GM19455 (cell line): ENCODE measurements at regions not wholly inside any gene's neighbourhood (a gene's known extent, or its start where the extent isn't known, plus 50 kb on each side); places are given as distances from the start of the nearest gene placed in this dataset.

Experiments used
- ATAC-seq: cut with Tn5 transposase; IDR thresholded peaks from one replicate; pipeline ENCODE4 v1.9.1; 2021; ENCODE audit not compliant: unreplicated experiment

DNA sequence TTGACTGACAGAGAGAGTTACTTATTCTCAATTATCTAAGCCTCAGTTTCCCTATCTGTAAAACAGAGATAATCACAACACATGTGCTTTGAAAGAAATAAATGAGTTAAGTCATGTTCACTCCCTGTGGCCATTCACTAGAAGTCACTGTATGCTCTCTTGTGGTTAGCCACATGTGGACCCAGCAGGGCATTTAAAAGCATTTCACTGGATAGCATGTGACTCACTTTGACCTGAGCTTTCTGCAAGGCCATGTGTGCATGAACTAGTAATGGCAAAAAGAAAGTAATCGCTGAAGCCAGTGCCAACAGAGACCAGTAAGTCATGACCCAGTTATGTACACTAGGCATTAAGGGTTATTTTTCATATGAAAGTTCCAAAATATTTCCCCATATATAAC is 557.0 kb upstream of the IGFBP3 start:
- ATAC-seq: no peak

DNA sequence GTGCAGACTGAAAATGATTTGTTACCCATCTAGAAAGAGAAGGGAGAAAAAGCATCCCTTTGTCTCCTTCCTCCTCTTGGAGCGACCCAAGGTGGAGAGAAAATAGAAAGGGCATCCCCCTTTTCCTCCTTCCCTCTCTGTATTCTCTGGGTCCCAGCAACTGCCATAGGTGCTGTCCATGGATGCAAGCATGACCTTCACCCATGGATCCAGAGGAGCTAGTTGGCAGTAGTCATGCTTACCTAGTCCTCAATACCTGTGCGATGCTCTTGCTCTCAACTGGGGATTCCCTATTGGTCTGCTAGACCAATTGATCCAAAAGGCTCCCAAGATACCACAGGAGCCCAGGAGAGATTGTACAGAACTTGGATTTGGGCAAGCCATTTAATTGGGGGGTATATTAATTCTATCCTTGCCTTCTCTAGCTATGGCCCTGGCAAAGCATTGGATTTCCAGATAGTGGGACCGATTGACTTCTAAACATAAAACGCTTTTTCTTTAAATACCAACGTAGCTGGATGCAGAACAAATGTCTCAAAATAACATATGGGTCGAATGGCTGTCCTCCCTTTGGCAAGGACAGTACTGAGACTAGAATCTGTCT is 547.8 kb upstream of the IGFBP3 start:
- ATAC-seq: no peak

DNA sequence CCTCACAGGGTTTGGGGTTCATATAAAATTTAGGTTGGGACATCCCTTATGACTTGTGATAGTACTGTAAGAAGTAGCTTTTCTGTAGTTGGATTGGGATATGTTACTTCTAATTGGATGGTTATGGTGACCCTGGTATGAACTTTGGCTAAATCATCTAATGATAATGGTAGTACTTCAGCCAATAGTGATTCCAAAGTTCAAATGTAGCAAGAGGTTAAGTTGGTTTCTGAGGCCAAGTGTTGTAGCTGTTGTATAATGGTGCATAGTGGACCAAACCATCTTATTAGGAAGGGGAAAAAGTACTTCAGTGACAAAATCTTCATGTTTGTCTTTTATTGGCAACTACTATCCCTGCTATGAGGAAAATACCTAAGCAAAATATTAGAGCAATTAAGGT is 542.1 kb upstream of the IGFBP3 start:
- no peak for ATAC-seq

DNA sequence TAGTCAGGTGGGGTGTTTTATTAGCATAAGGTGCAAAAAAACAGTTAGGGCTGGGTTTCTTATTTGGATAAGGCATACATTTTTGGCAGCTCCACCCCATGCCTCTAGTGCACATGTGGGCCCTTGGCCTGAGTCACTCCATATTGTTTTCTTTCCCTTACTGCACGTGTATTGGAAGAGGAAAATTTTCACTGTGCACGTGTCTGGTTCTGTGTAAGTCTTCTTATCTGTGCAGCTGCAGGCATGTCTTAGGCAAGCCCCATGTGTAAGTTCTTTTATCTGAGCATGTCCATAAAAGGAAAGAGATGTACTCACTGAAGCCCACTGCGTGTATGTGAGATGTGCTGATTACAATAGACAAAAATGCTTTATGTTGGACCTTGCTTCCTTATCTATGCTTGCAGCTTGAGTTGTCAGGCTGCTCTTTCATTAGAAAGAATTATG is 540.3 kb upstream of the IGFBP3 start:
- ATAC-seq: no peak

DNA sequence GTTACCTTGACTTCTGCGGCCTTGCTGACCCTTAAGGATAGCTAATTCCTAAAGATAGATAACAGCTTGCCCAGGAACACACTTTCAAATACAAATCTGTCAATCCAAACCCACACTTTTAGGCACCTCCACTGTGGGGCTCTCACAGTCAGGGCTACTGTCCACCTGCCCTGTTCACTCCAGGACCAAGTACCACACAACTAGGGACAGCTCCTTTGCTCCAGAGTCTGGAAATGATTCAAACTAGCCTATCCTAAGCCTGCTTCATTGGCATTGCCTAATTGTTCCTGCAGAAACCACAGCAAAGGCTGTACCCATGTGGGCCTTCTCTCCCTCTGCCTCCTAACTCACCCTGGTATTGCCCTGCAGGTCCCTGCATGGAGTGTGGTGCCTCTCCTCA is 538.9 kb upstream of the IGFBP3 start:
- ATAC-seq: no peak

DNA sequence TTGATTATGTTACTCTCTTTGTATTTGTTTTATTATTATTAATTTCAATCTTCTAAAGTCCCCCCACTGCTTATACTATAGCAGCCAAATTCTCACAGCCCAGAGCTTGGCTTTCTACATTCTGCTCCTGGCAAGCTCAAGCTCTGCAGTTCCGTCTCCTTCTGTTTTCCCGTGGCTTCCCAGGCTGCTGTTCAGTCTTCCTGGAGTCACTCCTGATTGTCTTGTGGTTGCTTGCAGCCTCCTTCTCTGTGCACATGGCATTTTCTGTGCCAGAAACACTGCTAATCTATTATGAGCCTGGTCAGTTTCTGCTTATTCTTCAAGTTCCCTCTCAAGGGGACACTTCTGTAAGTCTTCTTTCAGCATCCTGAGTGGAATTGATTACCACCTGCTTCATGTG is 533.7 kb upstream of the IGFBP3 start:
- ATAC-seq: no peak

DNA sequence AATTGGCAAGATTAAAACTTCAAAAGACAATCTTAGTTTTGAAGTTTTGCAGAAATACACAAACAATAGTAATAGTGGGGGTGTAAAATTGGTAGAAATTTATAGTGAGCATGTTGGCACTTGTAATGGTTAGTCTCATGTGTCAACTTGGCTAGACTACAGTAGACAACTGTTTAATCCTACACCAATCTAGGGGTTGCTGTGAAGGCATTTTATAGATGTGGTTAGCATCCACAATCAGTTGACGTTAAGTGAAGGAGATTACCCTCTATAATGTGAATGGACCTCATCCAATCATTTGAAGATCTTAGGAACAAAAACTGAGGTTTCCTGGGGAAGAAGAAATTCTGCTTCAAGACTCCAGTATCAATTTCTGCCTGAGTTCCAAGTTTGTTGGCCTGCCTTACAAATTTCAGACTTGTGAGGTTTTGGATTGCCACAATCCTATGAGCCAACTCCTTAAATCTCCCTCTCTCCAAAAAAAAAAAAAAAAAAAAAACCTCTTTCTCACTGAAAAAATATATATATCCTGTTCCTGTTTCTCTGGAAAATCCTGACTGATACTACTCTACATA is 531.6 kb upstream of the IGFBP3 start:
- no peak for ATAC-seq

DNA sequence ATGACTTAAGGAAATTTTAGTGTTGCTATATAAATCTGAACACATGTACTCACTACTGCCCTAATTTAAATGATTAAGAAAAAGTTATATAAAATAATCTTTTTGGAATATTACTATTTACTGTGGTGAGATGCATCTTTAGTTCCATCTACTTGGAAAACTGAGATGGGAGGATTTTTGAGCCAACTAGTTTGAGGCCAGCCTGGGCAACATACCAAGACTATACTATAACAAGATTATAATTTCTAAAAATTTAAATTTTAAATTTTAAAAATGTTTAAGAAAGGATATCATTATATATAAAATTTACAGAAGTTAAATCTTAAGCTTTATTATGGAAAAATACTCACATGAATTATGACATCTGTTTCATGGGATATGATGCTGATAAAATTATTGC is 530.8 kb upstream of the IGFBP3 start:
- ATAC-seq: no peak

DNA sequence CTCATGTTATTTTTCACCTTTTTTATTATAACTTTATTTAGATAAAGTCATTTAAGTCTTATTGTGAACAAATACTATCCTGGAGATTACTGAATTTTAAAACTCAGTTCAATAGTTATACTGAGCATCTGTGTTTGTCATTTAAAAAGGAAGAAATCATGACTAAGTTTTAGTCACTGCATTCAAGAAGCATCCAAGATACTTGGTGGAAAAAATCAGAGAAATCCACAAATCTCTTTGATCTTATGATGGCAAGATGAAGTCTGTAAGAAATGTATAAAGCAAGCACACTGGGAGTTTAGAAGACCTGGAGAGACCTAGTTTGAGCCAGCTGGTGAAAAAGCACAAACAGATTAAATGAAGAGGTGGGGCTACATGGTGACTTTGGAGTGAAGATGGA is 529.8 kb upstream of the IGFBP3 start:
- ATAC-seq: no peak

DNA sequence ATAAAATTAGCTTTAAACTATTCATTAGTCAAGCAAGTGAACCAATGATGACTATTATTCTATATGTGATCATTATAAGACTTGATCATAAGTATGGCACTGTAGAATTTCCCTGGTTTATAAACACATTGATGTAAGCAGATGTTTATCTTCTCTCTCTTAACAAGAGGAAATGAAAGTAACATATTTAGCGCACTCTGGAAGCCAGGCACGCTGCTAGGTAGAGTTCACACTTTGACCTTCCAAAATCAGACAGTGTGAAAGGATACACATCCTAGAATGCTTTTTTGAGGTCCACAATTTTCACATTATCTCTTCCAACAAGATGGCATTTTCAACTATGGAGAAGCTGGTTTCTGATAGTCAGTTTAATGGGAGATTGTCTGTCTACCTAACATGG is 529.4 kb upstream of the IGFBP3 start:
- no peak for ATAC-seq

DNA sequence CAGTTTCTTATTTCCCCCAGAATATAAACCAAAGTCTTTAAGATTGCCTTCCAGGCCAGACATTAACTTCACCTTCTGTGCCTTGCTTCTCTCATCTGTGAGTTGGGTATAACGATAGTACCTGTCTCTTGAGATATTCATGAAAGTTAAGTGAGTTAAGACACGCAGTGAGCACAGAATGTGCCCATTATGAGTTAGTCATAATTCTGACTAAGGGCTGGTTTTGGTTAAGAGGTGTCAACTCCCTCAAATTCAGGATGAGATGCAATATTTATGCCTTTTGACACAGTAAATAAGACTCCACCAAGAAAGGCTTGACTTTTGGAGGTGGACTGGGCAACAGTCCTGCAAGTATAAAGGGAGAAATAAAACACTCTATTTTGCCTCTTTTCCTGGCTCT is 528.7 kb upstream of the IGFBP3 start:
- no peak for ATAC-seq

DNA sequence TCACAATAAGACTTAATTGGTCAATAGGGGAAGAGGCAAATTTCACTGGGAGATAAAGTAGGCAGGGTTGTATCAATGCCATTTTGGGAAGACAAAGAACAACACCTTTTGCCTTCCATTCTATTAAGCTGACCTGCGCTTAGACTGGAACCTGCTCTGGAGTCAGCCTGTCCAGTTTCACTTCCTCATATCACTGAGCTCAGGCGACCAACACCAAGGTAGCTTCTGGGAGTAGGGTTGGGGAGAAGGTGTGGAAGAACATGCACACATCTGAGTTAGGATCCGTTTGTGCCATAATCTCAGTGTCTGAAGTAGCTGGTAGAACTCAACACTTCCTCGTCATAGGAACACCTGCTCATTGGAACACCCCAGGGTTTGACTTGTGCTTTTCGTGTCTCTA is 527.4 kb upstream of the IGFBP3 start:
- no peak for ATAC-seq

DNA sequence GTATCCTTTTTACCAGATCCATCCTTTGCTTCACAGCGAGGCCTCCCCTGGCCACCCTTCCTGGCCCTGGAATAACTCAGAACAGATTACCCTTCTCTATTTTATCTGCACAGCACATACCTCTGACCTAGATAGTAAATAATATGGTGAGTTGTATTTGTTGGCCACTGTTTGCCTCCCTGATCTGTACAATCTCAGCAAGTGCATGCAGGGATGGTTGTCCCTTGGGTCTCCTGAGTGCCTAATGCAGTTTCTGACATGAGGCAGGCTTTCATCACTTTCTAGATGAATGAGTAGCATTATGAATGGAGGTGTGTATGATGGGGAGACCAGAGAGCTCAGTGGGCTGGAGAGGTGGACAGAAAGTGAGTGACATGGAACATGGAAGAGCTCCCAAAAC is 525.1 kb upstream of the IGFBP3 start:
- no peak for ATAC-seq

DNA sequence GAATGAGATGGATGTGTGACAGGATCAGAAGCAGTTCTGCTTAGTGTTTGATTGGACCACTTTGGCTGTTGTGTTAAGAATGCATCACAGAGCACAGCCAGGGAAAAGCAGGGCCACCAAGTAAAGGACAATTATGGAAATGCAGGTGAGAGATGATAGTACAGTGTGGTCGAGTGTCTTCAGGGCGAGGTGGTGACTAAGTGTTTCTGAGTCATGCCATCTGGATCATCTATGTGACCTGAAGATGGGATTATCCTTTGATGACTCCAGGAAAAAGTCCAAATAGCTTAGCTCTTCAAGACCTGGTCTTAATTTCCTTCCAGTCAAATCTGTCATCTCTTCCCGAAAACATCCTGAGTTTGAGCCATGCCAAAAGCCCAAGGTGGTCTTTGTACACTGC is 523.2 kb upstream of the IGFBP3 start:
- no peak for ATAC-seq

DNA sequence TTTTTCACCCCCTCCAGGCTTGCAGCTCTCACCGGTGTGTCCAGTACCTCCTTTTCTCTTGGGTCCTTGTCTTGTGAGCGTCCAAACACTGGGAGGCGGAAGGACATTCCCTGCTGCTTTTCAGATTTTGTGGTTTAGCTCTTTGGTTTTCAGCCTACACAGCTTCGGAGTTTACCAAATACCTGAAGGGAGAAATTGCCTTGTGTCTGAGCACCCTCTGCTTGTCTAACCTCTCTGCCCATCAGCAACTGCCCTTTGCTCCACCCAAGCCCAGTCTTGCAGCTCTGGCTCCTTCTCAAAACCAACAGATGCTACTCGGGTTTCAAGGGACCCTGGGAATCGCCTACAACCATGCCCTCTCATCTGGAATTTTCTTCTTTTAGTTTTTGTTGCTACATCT is 519.1 kb upstream of the IGFBP3 start:
- ATAC-seq: no peak

DNA sequence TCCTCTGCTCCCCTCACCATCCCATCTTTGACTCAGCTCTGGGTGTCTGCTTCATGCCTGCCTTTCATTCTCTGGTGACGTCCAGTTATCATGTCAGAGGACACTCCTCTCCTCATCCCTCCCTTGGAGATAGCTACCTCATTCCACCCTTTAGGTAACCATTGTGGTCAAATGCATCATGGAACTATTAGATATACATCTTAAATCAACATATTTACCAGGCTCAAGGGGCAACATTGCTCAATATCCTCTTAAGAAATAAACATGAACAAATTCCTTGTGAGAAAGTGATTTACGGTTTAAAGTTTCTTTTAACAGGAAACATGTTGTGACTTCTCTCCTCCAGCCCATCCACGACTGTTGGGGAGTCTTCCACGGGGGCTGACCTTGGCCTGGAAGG is 511.6 kb upstream of the IGFBP3 start:
- no peak for ATAC-seq

DNA sequence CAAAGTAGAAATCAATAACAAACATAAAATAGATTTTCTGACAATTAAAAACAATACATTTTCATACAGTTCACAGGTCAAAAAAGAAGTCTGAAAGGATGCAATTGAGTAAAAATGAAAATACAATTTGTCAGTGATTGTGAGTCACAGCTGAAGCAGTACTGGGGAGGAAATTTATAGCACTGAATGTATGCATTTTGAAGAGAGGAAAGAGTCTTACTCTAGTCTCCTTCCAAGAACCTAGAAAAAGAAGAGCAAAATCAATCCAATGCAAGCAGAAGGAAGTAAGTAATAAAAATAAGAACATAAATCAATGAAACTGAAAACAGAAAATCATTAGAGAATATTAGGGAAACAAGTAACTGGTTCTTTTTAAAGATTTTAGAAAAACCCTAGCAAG is 507.2 kb upstream of the IGFBP3 start:
- no peak for ATAC-seq

DNA sequence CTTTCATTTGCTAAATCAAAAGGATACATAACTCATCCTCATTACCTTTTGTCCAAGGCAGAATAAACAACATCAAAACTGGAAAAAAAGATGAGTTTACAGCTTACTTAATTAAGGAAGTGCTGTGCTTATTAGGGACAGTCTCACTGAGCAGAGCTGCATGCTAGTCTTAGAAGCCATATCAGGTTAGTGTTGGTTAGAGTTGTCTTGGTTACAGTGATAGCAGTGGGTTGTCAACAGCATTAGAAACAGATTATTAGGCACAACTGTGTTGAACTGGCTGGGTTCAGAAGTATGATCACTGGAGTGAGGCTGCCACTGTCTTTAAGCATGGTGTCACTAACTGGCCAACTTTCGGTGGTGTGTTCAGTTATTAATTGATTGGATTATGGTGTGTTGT is 503.9 kb upstream of the IGFBP3 start:
- ATAC-seq: no peak

DNA sequence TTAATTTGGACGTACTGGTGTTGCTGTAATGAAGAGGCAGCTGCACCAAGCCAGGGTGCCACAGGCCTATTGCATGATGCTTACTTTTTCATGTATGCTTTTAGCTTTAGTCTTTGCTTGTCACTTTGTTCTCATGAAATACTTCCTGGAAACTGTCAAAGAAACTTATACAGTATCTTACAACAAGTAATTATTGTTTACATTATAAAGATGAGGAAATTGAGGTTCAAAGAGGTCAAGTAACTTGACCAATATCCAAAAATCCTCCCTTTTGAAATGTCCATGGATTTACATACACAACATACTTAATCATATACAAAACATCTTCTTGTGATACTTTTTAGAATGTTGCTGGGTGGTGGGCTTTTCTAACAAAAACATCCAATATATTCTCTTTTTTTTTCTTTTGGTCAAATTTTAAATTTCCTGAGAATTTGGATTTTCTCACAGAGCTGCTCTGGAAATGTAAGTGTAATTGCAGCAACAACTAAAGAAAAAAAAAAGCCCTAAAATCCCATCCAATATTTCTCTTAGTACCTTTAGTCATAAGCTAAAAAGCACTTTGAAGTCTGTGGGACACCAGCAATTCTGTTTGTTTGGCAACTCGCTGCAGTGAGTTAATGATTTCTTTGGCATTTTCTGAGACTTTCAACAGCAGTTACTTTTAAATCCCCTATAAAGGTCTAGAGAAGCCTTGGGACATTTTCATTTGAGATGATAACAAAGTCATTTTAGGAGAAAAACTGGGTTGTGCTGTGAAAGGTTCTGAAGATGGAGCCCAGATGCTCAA is 500.6 kb upstream of the IGFBP3 start:
- ATAC-seq: no peak

DNA sequence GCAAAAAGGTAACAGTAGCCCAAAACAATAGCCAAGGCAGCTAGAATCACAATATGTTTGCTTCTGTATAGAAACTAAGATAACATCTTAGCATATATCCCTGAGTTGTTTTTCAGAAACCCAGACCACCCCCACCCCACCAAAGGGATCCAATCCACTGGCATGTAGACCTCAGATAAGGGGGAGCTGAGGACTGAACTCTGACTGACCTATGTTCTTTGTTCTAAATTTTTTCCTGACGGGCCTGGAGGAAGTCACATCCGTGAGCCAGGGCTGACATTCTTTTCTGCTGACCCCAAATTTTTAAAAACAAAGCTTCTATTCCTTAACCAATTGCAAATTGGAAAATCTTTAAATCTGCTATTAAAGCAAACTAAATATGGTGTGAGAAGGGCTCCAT is 493.9 kb upstream of the IGFBP3 start:
- ATAC-seq: no peak

DNA sequence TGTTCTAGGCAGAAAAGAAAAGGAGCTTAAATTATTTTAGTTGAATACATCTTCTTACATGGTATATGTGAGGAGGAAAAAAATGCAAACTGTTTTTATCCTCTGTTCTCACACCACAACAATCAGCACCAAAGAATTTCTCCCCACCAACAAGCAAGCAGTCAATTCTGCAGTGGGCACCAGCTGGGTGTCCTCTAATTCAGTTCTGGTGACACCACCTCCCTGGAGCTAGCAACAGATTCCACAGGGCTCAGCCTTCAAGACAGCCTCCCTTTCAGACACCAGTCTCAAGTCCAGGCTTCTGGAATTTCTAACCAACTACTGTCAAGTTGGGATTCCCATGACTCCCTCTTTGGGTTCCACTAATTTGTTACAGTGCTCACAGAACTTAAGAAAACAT is 490.2 kb upstream of the IGFBP3 start:
- no peak for ATAC-seq

DNA sequence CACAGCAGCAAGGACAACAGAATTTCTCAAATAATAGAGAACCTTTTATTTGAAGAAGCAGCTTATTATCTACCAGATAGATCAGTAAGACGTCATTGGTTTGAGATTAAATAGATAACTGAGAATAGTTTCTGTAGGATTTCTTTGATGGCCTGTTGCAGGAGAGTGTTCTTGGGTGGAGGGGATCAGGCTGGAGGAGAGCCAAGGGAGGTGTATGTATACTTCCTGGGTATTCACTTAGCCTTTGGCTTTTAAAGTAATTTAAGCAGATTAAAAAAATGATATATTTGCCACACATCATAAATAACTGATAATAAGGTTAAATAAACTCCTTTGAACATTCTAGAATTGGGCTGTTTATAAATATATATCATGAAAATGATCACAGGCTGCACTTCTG is 486.1 kb upstream of the IGFBP3 start:
- no peak for ATAC-seq

DNA sequence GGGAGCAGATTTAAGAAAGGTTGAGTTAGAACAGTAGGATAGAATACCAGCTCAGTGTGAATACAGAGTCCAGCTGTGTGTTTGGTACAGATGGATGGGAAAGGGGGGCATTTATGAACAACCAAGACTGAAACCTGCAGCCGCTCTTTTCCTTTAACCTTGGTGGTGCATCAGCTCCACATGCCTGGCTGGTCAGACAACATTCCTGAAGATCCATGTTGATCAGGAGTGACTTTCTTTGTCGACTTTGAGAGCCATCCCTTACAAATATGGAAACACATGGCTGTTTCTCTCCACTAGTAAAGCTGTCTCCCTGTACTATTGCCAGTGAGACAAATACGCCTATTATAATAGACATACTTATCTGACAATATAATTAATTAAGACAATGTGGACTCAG is 476.5 kb upstream of the IGFBP3 start:
- no peak for ATAC-seq
